Ascending aorta (tissue), 2 donors: ENCODE measurements at regions not wholly inside any gene's neighbourhood (a gene's known extent, or its start where the extent isn't known, plus 50 kb on each side); places are given as distances from the start of the nearest gene placed in this dataset.
A peak's percentile ranks its signal among the peaks of the same experiment; 100 is the strongest.
"Not testable (repeated sequence)": the region's sequence is repeated elsewhere in the genome, so short reads cannot be mapped to it uniquely, and the experiment has no call there.

Experiments used
- DNase-seq, 2 donors: peaks; one replicate each; pipeline ENCODE4 v3.0.0-alpha.2; 2019; ENCODE audit warnings: low spot score in 2 of 2
- H3K27ac ChIP-seq, 2 donors: fragments of 200-600 bp; sonication (generic); one replicate each; pipeline ENCODE4 v1.5.1; 2016 to 2017; ENCODE audit warnings: mild to moderate bottlenecking in 1 of 2
- H3K27me3 ChIP-seq: fragments of 200-600 bp; sonication (generic); one replicate; pipeline ENCODE4 v1.5.1; 2017
- H3K36me3 ChIP-seq, 2 donors: fragments of 200-600 bp; sonication (generic); one replicate each; pipeline ENCODE4 v1.5.1; 2016
- H3K4me1 ChIP-seq, 2 donors: fragments of 200-600 bp; sonication (generic); one replicate each; pipeline ENCODE4 v1.5.1; 2016 to 2017; ENCODE audit warnings: mild to moderate bottlenecking in 1 of 2
- H3K4me3 ChIP-seq, 2 donors: fragments of 200-600 bp; sonication (generic); one replicate each; pipeline ENCODE4 v1.5.1; 2016 to 2017; ENCODE audit warnings: mild to moderate bottlenecking in 1 of 2
- H3K9me3 ChIP-seq, 2 donors: fragments of 200-600 bp; sonication (generic); one replicate each; pipeline ENCODE4 v1.5.1; 2016
- intact Hi-C: fragments of 100-400 bp; cut with DNase I; formaldehyde crosslinking; loops from one replicate; pipeline ENCODE4 v1.15.1; 2023
- TF ChIP-seq, protein P1 (sequence below), 3 experiments: fragments of 200-600 bp in 2 of 3; fragments of 450-650 bp in 1 of 3; sonication (generic) in 2 of 3; IDR thresholded peaks; one replicate each; pipeline ENCODE4 v1.5.1; 2016 to 2019; ENCODE audit warnings: antibody characterized with exemption in 3 of 3, mild to moderate bottlenecking in 1 of 3, moderate library complexity in 1 of 3

- Histone ChIP-seq H3K4me3 (no peak overlapping the region), H3K36me3 (no peaks in the 10 kb centered on the region), H3K27ac (no peak overlapping the region), H3K9me3 (no peaks in the 10 kb centered on the region), H3K4me1 (no peaks in the 10 kb centered on the region), H3K27me3 (peaks cover 4% of the 10 kb centered on the region)
- no peak for DNase-seq
- intact Hi-C loops, result no loop called here
- TF ChIP-seq, protein P1, sequence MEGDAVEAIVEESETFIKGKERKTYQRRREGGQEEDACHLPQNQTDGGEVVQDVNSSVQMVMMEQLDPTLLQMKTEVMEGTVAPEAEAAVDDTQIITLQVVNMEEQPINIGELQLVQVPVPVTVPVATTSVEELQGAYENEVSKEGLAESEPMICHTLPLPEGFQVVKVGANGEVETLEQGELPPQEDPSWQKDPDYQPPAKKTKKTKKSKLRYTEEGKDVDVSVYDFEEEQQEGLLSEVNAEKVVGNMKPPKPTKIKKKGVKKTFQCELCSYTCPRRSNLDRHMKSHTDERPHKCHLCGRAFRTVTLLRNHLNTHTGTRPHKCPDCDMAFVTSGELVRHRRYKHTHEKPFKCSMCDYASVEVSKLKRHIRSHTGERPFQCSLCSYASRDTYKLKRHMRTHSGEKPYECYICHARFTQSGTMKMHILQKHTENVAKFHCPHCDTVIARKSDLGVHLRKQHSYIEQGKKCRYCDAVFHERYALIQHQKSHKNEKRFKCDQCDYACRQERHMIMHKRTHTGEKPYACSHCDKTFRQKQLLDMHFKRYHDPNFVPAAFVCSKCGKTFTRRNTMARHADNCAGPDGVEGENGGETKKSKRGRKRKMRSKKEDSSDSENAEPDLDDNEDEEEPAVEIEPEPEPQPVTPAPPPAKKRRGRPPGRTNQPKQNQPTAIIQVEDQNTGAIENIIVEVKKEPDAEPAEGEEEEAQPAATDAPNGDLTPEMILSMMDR (IDR thresholded peaks at IDR 0.05), result no peak
Observed at GRCh38 chr7:130804220-130804619, 70.2 kb upstream of the KLF14 start.

GRCh38 chr7:130812819-130813218 lies 78.8 kb upstream of the KLF14 start:
- H3K36me3 ChIP-seq, H3K9me3 ChIP-seq, H3K4me1 ChIP-seq, intact Hi-C loops, H3K4me3 ChIP-seq, H3K27ac ChIP-seq, DNase-seq, H3K27me3 ChIP-seq: not testable (repeated sequence)

DNA sequence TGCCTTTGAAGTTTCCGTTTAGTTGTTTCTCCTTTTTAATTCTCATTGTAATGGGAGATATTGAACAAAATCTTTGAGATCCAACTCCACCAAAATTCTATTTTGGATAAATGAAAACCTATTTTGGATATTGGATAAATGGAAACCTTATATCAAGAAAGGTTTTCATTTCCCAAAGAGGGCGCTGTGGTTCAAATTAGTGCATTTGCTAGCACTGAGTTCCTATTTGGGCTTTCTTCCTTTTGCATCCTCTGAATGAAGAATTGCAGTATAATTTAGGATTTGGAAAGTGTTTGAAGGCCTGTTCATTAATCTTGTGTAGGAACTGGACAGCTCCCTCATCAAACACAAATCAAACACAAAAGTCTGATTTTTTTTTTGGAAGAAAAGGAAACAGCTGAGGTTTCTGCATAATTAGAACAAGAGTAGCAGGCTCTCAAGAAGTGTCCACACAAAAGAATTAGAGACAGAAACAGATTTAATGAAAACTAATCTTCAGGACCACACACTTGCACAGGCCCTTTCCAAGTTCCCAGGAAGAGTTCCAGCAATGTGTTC lies 80.8 kb upstream of the KLF14 start:
- no peaks in the 10 kb centered on the region for H3K27me3 ChIP-seq
- TF ChIP-seq, protein P1 (IDR thresholded peaks at IDR 0.05), result peak in 1 of 3 experiments; percentile 34
- intact Hi-C loops, result no loop called here
- no peaks in the 10 kb centered on the region for H3K9me3 ChIP-seq
- no peak for DNase-seq
- H3K4me1 ChIP-seq, result no peaks in the 10 kb centered on the region
- no peak overlapping the region for H3K4me3 ChIP-seq
- no peak overlapping the region for H3K27ac ChIP-seq
- H3K36me3 ChIP-seq, result no peaks in the 10 kb centered on the region

- DNase-seq, result no peak
- Histone ChIP-seq H3K4me3 (no peak overlapping the region), H3K27ac (no peak overlapping the region), H3K27me3 (no peaks in the 10 kb centered on the region), H3K4me1 (no peaks in the 10 kb centered on the region), H3K36me3 (no peaks in the 10 kb centered on the region), H3K9me3 (no peaks in the 10 kb centered on the region)
- intact Hi-C loops, result no loop called here
- TF ChIP-seq, protein P1 (IDR thresholded peaks at IDR 0.05), result no peak
Observed at GRCh38 chr7:130818056-130818455, 84.0 kb upstream of the KLF14 start.

- Histone ChIP-seq H3K27ac (no peak overlapping the region), H3K4me3 (no peak overlapping the region), H3K36me3 (no peaks in the 10 kb centered on the region), H3K27me3 (no peaks in the 10 kb centered on the region), H3K4me1 (no peaks in the 10 kb centered on the region), H3K9me3 (peaks cover 16 to 18% of the 10 kb centered on the region in 2 donors)
- DNase-seq, result no peak
- intact Hi-C loops, result no loop called here
- TF ChIP-seq, protein P1 (IDR thresholded peaks at IDR 0.05), result no peak
Observed at GRCh38 chr7:130821864-130822263, 87.9 kb upstream of the KLF14 start.

DNA sequence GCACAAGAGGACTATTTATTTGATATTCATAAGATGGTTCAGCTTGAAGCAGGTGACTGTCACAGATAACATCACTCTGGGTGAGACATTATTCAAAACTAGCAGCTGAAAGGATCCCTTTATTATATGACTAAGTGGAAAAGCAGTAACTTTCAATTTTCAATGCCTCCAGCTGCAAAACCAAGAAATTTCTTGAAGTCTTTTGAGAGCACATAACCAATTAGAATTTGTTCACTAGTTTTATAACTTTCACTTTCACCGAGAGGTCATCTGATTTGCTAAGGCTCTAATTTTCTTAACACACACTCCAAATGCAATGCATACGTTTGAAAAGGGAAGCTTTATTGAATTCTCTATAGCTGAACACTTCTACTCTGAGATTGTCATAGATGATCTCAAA lies 88.6 kb upstream of the KLF14 start:
- DNase-seq, result no peak
- Histone ChIP-seq H3K27me3 (no peaks in the 10 kb centered on the region), H3K9me3 (peaks cover 20 to 25% of the 10 kb centered on the region in 2 donors), H3K4me3 (no peak overlapping the region), H3K4me1 (no peaks in the 10 kb centered on the region), H3K36me3 (no peaks in the 10 kb centered on the region), H3K27ac (no peak overlapping the region)
- intact Hi-C loops, result no loop called here
- TF ChIP-seq, protein P1 (IDR thresholded peaks at IDR 0.05), result no peak
